ENCODE measurements at regions not wholly inside any gene's neighbourhood (a gene's known extent, or its start where the extent isn't known, plus 50 kb on each side); places are given as distances from the start of the nearest gene placed in this dataset.

- no peak for TF ChIP-seq CTCF (conservative IDR thresholded peaks at IDR 0.05; ENCODE audit: low read length)
- TF ChIP-seq EZH2phosphoT487 (IDR thresholded peaks at IDR 0.05; ENCODE audit: borderline replicate concordance, low read depth, low read length), result no peak
Measured at GRCh38 chr12:124087266-124088051, 114.4 kb downstream of the ZNF664 start.
